MM.1S (cell line): ENCODE measurements at regions not wholly inside any gene's neighbourhood (a gene's known extent, or its start where the extent isn't known, plus 50 kb on each side); places are given as distances from the start of the nearest gene placed in this dataset.

ENCODE experiments used
- DNase-seq: peaks from one replicate; pipeline ENCODE4 v3.0.0-alpha.2; 2015
- H2AFZ ChIP-seq: fragments of 300-600 bp; sonication (generic); 2 replicates; pipeline ENCODE4 v1.6.0; 2016; ENCODE audit warnings: antibody characterized with exemption, low read length
- H3F3A ChIP-seq: fragments of 300-600 bp; sonication (generic); 2 replicates; pipeline ENCODE4 v1.6.1; 2016; ENCODE audit warnings: mild to moderate bottlenecking, antibody characterized with exemption, low read length, moderate library complexity, mixed read lengths; ENCODE audit not compliant: insufficient read depth
- H3K27ac ChIP-seq: fragments of 300-600 bp; sonication (generic); 2 replicates; pipeline ENCODE4 v1.5.1; 2016; ENCODE audit warnings: mild to moderate bottlenecking, low read length
- H3K27me3 ChIP-seq: fragments of 300-600 bp; sonication (generic); replicated peaks from 2 replicates; pipeline ENCODE4 v1.6.0; 2016; ENCODE audit warnings: low read length; ENCODE audit not compliant: insufficient read depth
- H3K36me3 ChIP-seq: fragments of 300-600 bp; sonication (generic); replicated peaks from 2 replicates; pipeline ENCODE4 v1.6.1; 2016; ENCODE audit warnings: mild to moderate bottlenecking, low read length, mixed read lengths; ENCODE audit not compliant: insufficient read depth
- H3K4me1 ChIP-seq: fragments of 300-600 bp; sonication (generic); 2 replicates; pipeline ENCODE4 v1.6.1; 2016; ENCODE audit warnings: low read length, mixed read lengths
- H3K4me2 ChIP-seq: fragments of 300-600 bp; sonication (generic); 2 replicates; pipeline ENCODE4 v1.6.0; 2016; ENCODE audit warnings: low read depth, low read length
- H3K4me3 ChIP-seq: fragments of 300-600 bp; sonication (generic); 2 replicates; pipeline ENCODE4 v1.5.1; 2016; ENCODE audit warnings: low read length, mixed read lengths
- H3K79me2 ChIP-seq: fragments of 300-600 bp; sonication (generic); 2 replicates; pipeline ENCODE4 v1.6.1; 2016; ENCODE audit warnings: mixed run types, low read length, mixed read lengths
- H3K9ac ChIP-seq: fragments of 300-600 bp; sonication (generic); 2 replicates; pipeline ENCODE4 v1.6.1; 2016; ENCODE audit warnings: low read length, mixed read lengths
- H3K9me2 ChIP-seq: fragments of 300-600 bp; sonication (generic); replicated peaks from 2 replicates; pipeline ENCODE4 v1.6.1; 2016; ENCODE audit warnings: mild to moderate bottlenecking, low read length, mixed read lengths; ENCODE audit not compliant: insufficient read depth
- H3K9me3 ChIP-seq: fragments of 300-600 bp; sonication (generic); replicated peaks from 2 replicates; pipeline ENCODE4 v1.6.1; 2016; ENCODE audit warnings: mild to moderate bottlenecking, low read length, mixed read lengths; ENCODE audit not compliant: insufficient read depth
- H4K20me1 ChIP-seq: fragments of 300-600 bp; sonication (generic); 2 replicates; pipeline ENCODE4 v1.6.1; 2016; ENCODE audit warnings: mild to moderate bottlenecking, low read length, moderate library complexity, mixed read lengths; ENCODE audit not compliant: insufficient read depth
- EZH2 ChIP-seq: fragments of 300-600 bp; sonication (generic); optimal IDR thresholded peaks from 2 replicates; pipeline ENCODE3; 2017; ENCODE audit warnings: low read depth, mild to moderate bottlenecking, antibody characterized with exemption, low read length, mixed read lengths
- EZH2phosphoT487 ChIP-seq: fragments of 300-600 bp; sonication (generic); IDR thresholded peaks from 2 replicates; pipeline ENCODE4 v1.6.1; 2018; ENCODE audit warnings: antibody characterized with exemption, low read length
- TF ChIP-seq, protein P1 (sequence below): fragments of 300-600 bp; sonication (generic); IDR thresholded peaks from 2 replicates; pipeline ENCODE4 v1.5.1; 2016; ENCODE audit warnings: antibody characterized with exemption, low read length, mixed read lengths

DNA sequence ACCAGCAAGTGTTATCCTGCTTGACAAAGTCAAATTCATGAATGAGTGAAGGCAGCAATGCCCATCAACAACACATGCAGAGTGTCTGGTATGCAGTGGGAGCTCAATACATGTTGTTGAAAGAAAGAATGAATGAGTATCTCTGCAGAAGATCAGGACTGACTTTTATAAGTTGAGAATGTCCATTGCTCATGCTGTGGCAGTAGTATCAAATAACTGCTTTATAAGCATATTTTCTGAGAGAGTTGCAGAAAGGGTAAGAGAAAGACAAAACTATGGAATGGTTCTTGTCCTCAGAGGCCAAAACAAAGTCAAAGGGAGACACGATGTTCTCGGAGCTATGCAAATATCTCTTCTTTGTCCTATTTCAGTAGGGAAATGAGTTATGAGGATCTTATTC is 288.7 kb downstream of the LMX1A start:
- no peaks in the 10 kb centered on the region for H3K36me3 ChIP-seq
- H3K4me2 ChIP-seq, result no peak overlapping the region
- no peaks in the 10 kb centered on the region for H4K20me1 ChIP-seq
- no peaks in the 10 kb centered on the region for H3F3A ChIP-seq
- TF ChIP-seq, protein P1, sequence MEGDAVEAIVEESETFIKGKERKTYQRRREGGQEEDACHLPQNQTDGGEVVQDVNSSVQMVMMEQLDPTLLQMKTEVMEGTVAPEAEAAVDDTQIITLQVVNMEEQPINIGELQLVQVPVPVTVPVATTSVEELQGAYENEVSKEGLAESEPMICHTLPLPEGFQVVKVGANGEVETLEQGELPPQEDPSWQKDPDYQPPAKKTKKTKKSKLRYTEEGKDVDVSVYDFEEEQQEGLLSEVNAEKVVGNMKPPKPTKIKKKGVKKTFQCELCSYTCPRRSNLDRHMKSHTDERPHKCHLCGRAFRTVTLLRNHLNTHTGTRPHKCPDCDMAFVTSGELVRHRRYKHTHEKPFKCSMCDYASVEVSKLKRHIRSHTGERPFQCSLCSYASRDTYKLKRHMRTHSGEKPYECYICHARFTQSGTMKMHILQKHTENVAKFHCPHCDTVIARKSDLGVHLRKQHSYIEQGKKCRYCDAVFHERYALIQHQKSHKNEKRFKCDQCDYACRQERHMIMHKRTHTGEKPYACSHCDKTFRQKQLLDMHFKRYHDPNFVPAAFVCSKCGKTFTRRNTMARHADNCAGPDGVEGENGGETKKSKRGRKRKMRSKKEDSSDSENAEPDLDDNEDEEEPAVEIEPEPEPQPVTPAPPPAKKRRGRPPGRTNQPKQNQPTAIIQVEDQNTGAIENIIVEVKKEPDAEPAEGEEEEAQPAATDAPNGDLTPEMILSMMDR, result no peak
- no peak for TF ChIP-seq EZH2phosphoT487
- no peak for TF ChIP-seq EZH2
- no peak overlapping the region for H3K4me3 ChIP-seq
- no peaks in the 10 kb centered on the region for H3K79me2 ChIP-seq
- H3K9me2 ChIP-seq, result no peaks in the 10 kb centered on the region
- no peaks in the 10 kb centered on the region for H3K9me3 ChIP-seq
- H3K9ac ChIP-seq, result no peak overlapping the region
- DNase-seq, result no peak
- H2AFZ ChIP-seq, result no peak overlapping the region
- no peak overlapping the region for H3K27ac ChIP-seq
- H3K27me3 ChIP-seq, result no peaks in the 10 kb centered on the region
- H3K4me1 ChIP-seq, result no peaks in the 10 kb centered on the region

- TF ChIP-seq EZH2phosphoT487, result no peak
- TF ChIP-seq, protein P1, result no peak
- TF ChIP-seq EZH2, result no peak
- no peak overlapping the region for H3K9ac ChIP-seq
- no peak overlapping the region for H3K27ac ChIP-seq
These were observed 293.1 kb downstream of the LMX1A start for GRCh38 chr1:165063181-165063965.

GRCh38 chr1:165062346-165062745 is 294.2 kb downstream of the LMX1A start:
- H3K27ac ChIP-seq, result no peak overlapping the region
- no peaks in the 10 kb centered on the region for H3K79me2 ChIP-seq
- H3F3A ChIP-seq, result no peaks in the 10 kb centered on the region
- no peaks in the 10 kb centered on the region for H4K20me1 ChIP-seq
- TF ChIP-seq EZH2, result no peak
- TF ChIP-seq, protein P1, result no peak
- no peak for TF ChIP-seq EZH2phosphoT487
- H3K9me2 ChIP-seq, result no peaks in the 10 kb centered on the region
- no peaks in the 10 kb centered on the region for H3K36me3 ChIP-seq
- no peaks in the 10 kb centered on the region for H3K27me3 ChIP-seq
- H3K9me3 ChIP-seq, result no peaks in the 10 kb centered on the region
- no peak overlapping the region for H2AFZ ChIP-seq
- H3K4me3 ChIP-seq, result no peak overlapping the region
- H3K4me1 ChIP-seq, result no peaks in the 10 kb centered on the region
- no peak overlapping the region for H3K4me2 ChIP-seq
- no peak for DNase-seq
- H3K9ac ChIP-seq, result no peak overlapping the region

More at GRCh38 chr1:165063181-165063965, 293.1 kb downstream of the LMX1A start:
- no peaks in the 10 kb centered on the region for H3K36me3 ChIP-seq
- no peak overlapping the region for H3K4me2 ChIP-seq
- no peak overlapping the region for H2AFZ ChIP-seq
- H3K9me2 ChIP-seq, result no peaks in the 10 kb centered on the region
- H3K9me3 ChIP-seq, result no peaks in the 10 kb centered on the region
- no peaks in the 10 kb centered on the region for H3K79me2 ChIP-seq
- H4K20me1 ChIP-seq, result no peaks in the 10 kb centered on the region
- no peak overlapping the region for H3K4me3 ChIP-seq
- H3F3A ChIP-seq, result no peaks in the 10 kb centered on the region
- H3K4me1 ChIP-seq, result no peaks in the 10 kb centered on the region
- no peaks in the 10 kb centered on the region for H3K27me3 ChIP-seq
- DNase-seq, result no peak
